Stimulated activated CD4-positive, alpha-beta T cell treated with anti-CD3 and anti-CD28 coated beads, Interleukin-12 subunit alpha, Interleukin-12 subunit beta, amount 100 ng/mL, for 24 hours (primary cell): ENCODE measurements at regions not wholly inside any gene's neighbourhood (a gene's known extent, or its start where the extent isn't known, plus 50 kb on each side); places are given as distances from the start of the nearest gene placed in this dataset.
"Not testable (repeated sequence)": the region's sequence is repeated elsewhere in the genome, so short reads cannot be mapped to it uniquely, and the experiment has no call there.

Source experiments
- DNase-seq, 2 experiments: peaks; one replicate each; pipeline ENCODE4 v3.0.0-alpha.2; 2020; ENCODE audit warnings: low read depth in 2 of 2

- DNase-seq: no peak
These were observed 428.7 kb upstream of the ACVR2A start for GRCh38 chr2:147416099-147416498.

- DNase-seq: not testable (repeated sequence)
These were observed 430.2 kb upstream of the ACVR2A start for GRCh38 chr2:147414656-147415055.

DNA sequence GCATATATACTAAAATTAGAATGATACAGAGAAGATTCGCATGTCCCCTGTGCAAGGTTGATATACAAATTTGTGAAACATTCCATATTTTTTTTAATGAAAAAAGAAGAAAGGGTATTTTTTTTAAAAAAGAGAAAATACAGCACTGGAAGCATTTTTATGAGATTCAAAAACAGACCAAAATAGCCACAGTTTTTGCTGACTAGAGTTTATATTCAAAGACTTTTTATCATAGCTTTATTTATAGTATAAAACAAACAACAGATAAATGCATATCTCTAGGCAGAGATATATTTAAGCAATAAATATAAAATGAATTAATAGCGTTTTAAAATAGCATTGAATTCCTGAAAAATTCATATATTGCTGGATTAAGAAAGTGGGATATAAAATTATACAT, 436.5 kb upstream of the ACVR2A start:
- DNase-seq: no peak

GRCh38 chr2:147405651-147406050, 439.2 kb upstream of the ACVR2A start:
- no peak for DNase-seq

GRCh38 chr2:147398996-147399395, 445.8 kb upstream of the ACVR2A start:
- no peak for DNase-seq

GRCh38 chr2:147398301-147398700, 446.5 kb upstream of the ACVR2A start:
- DNase-seq: no peak

DNA sequence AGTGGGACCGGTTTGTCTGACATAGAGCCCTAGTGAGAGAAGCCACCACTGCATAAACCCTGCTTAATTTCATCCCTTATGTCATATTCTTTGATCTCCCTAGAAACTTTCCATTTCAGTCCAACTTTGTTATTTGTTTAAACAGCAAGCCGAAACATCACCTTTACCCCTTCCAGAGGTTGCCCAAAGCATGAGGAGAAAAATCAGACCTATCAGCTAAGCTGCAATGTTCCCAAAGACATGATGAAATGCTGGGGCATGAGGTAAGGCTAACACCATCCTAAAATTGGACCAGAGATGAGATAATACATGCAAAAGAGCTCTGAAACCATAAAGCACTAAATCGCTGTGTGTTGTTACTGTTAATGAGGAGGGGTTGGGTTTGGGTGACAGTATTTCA, 447.9 kb upstream of the ACVR2A start:
- DNase-seq: no peak

GRCh38 chr2:147394179-147394790, 450.5 kb upstream of the ACVR2A start:
- no peak for DNase-seq

- DNase-seq: no peak
These were observed 452.6 kb upstream of the ACVR2A start for GRCh38 chr2:147392180-147392579.

DNA sequence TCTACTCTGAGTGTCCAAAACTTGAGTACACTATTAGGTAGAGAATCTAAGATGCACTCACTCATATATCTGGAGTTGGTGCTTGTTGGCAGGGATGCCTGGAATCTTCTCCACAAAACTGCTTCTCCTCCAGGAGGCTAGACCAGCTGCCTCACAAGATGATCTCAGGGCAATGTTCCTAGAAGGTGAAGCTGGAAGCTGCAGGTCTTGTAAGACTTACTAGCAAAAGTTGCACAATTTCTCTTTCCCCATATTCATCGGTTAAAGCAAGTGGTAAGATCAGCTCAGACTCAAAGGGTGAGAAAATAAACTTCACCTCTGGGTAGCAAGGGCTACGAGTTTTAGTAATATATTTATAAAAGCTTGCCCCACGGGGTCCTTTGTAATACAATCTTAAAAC, 454.4 kb upstream of the ACVR2A start:
- DNase-seq: no peak

DNA sequence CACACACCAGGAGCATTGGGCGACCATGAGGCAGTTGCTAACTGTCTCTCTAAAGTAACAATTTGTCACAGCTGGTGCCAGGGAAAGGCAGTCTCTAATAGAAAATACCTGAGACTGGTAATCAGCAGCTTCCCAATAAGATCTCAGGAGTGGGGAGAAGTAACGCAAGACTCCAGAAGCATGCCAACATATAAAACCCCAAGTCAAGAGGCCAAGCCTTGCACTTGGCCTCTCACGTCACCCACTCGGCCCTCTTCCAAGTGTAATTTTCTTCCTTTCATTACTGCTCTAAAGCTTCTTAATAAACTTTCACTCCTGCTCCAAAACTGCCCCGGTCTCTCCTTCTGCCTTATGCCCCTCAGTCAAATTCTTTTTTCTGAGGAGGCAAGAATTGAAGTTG, 455.6 kb upstream of the ACVR2A start:
- no peak for DNase-seq

DNA sequence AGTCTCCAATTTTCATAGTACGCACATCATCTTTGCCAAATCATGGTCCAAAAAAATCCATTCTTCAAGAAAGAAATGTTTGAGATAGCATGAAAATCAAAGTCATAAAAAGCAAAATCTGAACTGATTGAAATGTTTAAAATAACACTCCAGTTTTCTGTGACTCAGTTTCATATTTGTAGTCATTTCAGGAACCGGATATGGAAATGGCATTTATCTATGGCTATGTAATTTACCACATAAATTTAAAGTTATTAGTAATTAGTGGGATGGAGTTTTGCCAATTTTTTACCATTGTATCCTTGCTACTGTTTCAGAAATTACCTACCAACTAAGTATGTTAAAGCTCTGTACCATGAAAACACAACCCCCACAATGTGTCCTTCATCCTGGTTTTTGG, 456.6 kb upstream of the ACVR2A start:
- DNase-seq: no peak

DNA sequence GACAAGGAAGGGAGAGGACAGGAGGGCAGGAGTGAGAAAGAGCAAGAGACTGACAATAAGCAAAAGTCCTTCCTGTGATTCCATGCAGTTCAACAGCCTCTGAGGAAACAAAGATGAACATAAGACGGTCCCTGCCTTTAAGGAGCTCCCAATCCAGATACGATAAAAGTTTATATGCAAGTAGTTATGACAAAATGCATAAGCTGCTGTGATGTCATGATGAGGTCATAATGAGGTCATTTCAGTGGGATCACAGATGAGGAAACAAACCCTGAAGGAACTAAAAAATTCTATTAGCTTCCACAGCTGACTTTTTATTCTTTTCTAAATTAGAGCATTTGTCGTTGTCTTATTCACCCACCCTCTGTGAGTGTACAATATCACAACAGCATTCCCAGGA, 458.5 kb upstream of the ACVR2A start:
- no peak for DNase-seq

DNA sequence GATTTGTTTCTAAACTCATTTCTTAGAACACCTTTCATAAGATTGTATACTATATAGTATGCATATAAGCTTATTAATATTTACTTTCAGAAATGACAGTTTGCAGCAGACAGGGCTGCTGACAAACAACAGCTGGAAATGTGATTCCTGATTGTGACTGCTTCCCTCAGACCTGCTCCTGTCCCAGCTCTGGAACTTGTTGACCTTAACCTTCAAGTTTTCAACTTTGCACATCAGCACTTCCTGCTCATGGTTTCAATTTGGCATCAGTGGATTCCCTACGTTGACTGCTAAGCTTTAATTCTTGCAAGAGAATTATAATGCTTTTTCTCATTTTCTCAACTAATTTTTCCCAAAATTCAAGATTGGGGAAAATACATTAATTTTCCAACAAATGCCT, 459.2 kb upstream of the ACVR2A start:
- DNase-seq: no peak

DNA sequence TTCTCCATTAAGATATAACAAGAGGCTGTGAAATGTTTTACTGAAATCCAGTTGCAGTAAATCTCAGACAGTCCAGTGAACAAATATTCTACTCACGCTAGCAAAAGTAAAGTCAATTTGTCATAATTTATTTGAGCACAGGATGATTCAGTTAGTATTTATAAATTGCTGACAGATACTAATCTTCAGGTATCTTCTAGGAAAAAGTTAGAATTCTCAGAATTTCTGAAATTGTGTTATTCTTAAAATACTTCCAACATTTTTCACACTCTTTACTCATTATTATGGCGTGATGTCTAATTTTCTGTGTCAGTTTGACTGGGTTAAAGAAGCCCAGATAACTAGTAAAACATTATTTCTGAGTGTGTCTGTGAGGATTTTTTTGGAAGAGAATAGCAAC, 460.2 kb upstream of the ACVR2A start:
- no peak for DNase-seq

DNA sequence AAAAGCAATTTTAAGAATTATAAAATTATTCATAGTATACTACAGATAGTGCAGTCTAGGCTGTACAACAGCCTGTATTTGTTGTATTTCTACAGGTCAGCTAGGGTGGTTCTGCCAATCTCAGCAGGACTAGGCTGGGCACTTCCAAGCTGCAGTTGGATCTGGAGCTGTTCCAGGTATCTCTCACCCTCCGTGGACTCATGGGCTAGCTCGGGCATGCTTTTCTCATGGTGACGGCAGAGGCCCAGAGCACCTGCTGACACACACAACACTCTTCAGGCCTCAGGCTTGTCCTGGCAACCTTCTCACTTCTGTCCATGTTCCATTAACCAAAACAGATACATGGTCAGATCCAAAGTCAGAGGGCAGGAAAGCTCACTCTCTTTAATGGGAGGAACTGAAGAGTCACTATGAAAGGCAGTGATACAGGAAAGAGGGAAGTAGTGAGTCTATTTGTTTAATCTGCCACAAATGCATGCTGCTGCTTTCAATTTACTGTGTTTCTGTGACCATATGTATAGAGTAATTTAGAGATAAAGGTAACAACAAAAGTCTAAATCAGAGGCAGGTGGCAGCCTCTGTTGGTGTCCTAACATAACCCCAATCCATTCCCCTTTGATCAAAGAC, 462.4 kb upstream of the ACVR2A start:
- no peak for DNase-seq

DNA sequence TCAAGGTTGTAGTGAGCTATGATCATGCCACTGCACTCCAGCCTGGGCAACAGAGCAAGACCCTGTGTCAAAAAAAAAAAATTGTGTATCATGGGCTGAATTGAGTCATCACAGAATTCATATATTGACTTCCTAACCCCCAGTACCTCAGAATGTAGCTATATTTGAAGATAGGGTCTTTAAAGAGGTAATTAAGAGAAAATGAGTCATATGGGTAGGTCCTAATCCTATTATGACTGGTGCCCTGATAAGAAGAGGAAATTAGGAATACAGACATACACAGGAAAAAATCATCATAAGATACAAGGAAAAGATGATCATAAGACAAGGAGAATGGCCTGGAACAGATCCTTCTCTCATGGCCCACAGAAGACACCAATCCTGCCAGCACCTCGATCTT, 466.4 kb upstream of the ACVR2A start:
- DNase-seq: no peak

- no peak for DNase-seq
These were observed 469.8 kb upstream of the ACVR2A start for GRCh38 chr2:147375073-147375472.

DNA sequence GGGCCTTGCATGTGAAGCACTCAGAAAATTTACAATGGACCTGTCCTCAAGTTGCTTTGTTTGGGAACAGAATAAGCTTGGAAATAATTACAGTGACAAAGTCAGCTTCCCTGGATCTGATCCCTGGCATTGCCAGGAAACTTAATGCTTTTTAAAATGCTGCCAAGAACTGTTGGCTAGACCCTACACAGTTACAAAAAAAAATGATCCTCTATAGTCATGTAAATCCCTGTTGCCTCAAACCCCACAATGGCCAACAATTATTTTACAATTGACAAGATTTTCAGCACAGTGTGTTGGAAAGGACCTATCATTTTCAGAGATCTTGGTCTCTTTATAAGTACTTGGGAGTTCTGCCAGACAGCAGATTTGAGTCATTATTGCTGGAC, 470.4 kb upstream of the ACVR2A start:
- no peak for DNase-seq

DNA sequence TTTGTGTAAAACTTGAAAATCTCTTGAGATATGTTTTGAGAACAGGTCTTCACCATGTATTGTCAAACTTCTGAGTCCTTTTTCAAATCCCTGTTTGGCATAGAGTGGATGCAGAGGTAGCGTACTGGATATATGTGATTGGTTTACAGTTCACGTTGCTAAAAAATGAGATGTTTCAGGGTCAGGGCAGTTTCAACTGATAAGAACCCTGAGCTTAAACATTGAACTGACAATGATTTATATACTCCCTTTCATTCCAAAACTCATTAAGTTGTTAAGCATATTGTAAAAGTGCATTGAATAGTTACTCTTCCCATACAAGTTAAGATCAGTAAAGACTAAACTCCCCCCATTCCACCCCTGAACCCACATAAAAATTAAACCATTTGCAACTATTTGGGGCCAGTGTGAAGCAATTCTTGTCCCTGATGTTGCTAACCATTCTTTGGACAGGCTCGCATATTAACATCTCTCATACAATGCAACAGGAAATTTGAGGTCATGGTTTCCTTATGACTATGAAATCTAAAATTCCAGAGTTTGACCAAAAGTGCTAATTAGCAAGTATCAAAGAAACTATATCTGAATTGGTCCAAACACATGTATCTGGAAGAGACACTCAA, 470.9 kb upstream of the ACVR2A start:
- no peak for DNase-seq

DNA sequence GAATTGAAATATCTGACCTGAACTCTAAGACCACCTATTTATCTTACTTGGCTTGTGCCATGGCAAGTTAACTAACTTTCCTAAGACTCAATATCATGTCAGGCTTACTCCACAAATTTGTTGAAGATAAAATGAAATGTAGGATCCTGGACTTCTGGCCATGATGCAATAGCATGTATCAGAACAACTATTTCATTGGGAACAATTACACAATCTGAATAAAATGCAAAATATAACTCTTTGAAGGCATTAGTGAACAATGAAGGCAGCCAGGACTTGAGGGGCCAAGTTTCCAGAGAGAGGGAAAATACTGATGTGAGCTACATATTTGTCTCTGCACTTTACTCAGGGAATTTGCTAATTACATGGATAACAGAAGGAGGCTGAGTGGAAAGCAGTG, 476.5 kb upstream of the ACVR2A start:
- DNase-seq: no peak

- DNase-seq: no peak
These were observed 478.6 kb upstream of the ACVR2A start for GRCh38 chr2:147366279-147366678.

- DNase-seq: no peak
These were observed 479.2 kb upstream of the ACVR2A start for GRCh38 chr2:147365622-147366021.

GRCh38 chr2:147364597-147364996, 480.2 kb upstream of the ACVR2A start:
- DNase-seq: no peak
